ENCODE measurements at regions not wholly inside any gene's neighbourhood (a gene's known extent, or its start where the extent isn't known, plus 50 kb on each side); places are given as distances from the start of the nearest gene placed in this dataset.

DNA sequence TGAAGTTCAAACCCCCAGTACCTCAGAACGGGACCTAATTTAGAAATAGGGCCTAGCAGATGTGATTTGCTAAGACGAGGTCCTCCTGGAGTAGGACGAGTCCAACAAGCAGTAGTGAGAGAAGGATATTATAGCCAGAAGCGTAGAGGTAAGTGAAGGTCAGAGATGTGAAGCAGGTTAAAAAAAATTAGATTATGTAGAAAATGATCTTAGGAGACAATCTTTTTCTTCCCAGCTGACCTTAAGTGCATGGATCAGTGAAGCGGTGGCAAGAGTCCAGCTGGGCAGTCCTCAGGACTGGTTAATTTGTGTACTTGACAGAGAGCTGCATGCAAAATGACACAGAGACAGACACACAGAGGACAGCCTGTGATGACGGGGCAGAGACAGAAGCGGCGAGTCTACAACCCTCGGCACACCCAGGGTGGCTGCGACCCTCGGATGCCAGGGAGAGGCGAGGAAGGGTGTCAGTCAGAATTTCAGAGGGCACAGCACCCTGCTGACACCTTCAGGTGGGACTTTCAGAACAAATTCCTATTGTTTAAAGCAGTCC lies 131.4 kb upstream of the IRX4 start:
- H3K4me3 ChIP-seq (replicated peaks in 1 of 3; ENCODE audit: insufficient read depth in 1 of 3, low read depth in 1 of 3, low read length in 3 of 3) = no peak overlapping the region
- H3K9ac ChIP-seq (replicated peaks; ENCODE audit: extremely low read depth, insufficient read depth, low read length) = no peak overlapping the region
- intact Hi-C loops (cut with micrococcal nuclease) (no loop called here), dilution Hi-C loops (cut with MboI; ENCODE audit: extremely low pct_ligation_motif_present, low sequenced_read_pairs) (no loop called here)
- H3K36me3 ChIP-seq (ENCODE audit: control insufficient read depth in 2 of 2, extremely low read depth in 1 of 2, insufficient read depth in 2 of 2, low read length in 2 of 2) = no peaks in the 10 kb centered on the region
- TF ChIP-seq GATA2 (IDR thresholded peaks at IDR 0.05; ENCODE audit: insufficient read depth, insufficient read length, low read depth, low read length) (no peak), MYC (IDR thresholded peaks at IDR 0.05; ENCODE audit: low read depth, low read length) (no peak), FOS (IDR thresholded peaks at IDR 0.05; ENCODE audit: borderline replicate concordance, insufficient read depth, low read length) (no peak), JUN (IDR thresholded peaks at IDR 0.05; ENCODE audit: borderline replicate concordance, insufficient read depth, insufficient read length, low read depth) (no peak), POLR2AphosphoS5 (IDR thresholded peaks at IDR 0.05; ENCODE audit: insufficient read depth, low read depth, low read length) (no peak), EZH2 (IDR thresholded peaks at IDR 0.05; ENCODE audit: borderline replicate concordance, low read depth, low read length, severe bottlenecking) (no peak), POLR2A (IDR thresholded peaks at IDR 0.05; ENCODE audit: low read depth, low read length) (no peak)
- TF ChIP-seq, protein P1, sequence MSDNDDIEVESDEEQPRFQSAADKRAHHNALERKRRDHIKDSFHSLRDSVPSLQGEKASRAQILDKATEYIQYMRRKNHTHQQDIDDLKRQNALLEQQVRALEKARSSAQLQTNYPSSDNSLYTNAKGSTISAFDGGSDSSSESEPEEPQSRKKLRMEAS (IDR thresholded peaks at IDR 0.05; ENCODE audit: insufficient read depth, insufficient read length) = no peak
- TF ChIP-seq, protein P2, sequence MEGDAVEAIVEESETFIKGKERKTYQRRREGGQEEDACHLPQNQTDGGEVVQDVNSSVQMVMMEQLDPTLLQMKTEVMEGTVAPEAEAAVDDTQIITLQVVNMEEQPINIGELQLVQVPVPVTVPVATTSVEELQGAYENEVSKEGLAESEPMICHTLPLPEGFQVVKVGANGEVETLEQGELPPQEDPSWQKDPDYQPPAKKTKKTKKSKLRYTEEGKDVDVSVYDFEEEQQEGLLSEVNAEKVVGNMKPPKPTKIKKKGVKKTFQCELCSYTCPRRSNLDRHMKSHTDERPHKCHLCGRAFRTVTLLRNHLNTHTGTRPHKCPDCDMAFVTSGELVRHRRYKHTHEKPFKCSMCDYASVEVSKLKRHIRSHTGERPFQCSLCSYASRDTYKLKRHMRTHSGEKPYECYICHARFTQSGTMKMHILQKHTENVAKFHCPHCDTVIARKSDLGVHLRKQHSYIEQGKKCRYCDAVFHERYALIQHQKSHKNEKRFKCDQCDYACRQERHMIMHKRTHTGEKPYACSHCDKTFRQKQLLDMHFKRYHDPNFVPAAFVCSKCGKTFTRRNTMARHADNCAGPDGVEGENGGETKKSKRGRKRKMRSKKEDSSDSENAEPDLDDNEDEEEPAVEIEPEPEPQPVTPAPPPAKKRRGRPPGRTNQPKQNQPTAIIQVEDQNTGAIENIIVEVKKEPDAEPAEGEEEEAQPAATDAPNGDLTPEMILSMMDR (IDR thresholded peaks at IDR 0.05; ENCODE audit: extremely low read depth in 1 of 2, insufficient read depth in 1 of 2, low read depth in 1 of 2, low read length in 2 of 2) = no peak
- H3K27ac ChIP-seq (ENCODE audit: insufficient read depth, low read depth, low read length) = no peak overlapping the region
- H3K4me1 ChIP-seq (ENCODE audit: control insufficient read depth, extremely low read depth, insufficient read depth, low read length) = no peaks in the 10 kb centered on the region
- no peaks in the 10 kb centered on the region for H4K20me1 ChIP-seq (replicated peaks; ENCODE audit: control insufficient read depth, extremely low read depth, insufficient read depth, low read length)
- ChIA-PET POLR2A (no interaction called here), CTCF (no interaction called here)
- no peak overlapping the region for H3K4me2 ChIP-seq (ENCODE audit: insufficient read depth, low read length)
- FAIRE-seq (no peak), DNase-seq (ENCODE audit: low read depth, low spot score) (no peak)
- H3K9me1 ChIP-seq (replicated peaks; ENCODE audit: control insufficient read depth, extremely low read depth, insufficient read depth, low read length) = no peaks in the 10 kb centered on the region
- H3K79me2 ChIP-seq (ENCODE audit: control insufficient read depth, insufficient read depth, low read length) = no peaks in the 10 kb centered on the region
- H3K9me3 ChIP-seq (replicated peaks; ENCODE audit: control insufficient read depth, insufficient read depth, low read length) = no peaks in the 10 kb centered on the region
- no TSS peak for BruUV-seq (replicated peaks)
- H3K27me3 ChIP-seq (ENCODE audit: control insufficient read depth in 2 of 2, insufficient read depth in 2 of 2, low read length in 2 of 2) = no peaks in the 10 kb centered on the region
- H2AFZ ChIP-seq (ENCODE audit: low read depth, low read length) = no peak overlapping the region

All from endothelial cell of umbilical vein (primary cell).